ENCODE measurements at regions not wholly inside any gene's neighbourhood (a gene's known extent, or its start where the extent isn't known, plus 50 kb on each side); places are given as distances from the start of the nearest gene placed in this dataset.

- H3K4me3 ChIP-seq (ENCODE audit: low read depth, low read length): no peak overlapping the region
- TF ChIP-seq, protein P1, sequence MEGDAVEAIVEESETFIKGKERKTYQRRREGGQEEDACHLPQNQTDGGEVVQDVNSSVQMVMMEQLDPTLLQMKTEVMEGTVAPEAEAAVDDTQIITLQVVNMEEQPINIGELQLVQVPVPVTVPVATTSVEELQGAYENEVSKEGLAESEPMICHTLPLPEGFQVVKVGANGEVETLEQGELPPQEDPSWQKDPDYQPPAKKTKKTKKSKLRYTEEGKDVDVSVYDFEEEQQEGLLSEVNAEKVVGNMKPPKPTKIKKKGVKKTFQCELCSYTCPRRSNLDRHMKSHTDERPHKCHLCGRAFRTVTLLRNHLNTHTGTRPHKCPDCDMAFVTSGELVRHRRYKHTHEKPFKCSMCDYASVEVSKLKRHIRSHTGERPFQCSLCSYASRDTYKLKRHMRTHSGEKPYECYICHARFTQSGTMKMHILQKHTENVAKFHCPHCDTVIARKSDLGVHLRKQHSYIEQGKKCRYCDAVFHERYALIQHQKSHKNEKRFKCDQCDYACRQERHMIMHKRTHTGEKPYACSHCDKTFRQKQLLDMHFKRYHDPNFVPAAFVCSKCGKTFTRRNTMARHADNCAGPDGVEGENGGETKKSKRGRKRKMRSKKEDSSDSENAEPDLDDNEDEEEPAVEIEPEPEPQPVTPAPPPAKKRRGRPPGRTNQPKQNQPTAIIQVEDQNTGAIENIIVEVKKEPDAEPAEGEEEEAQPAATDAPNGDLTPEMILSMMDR (IDR thresholded peaks at IDR 0.05; ENCODE audit: insufficient read depth, low read length, severe bottlenecking): no peak
- no peak for DNase-seq (ENCODE audit: low read depth)
- H3K36me3 ChIP-seq (ENCODE audit: control insufficient read depth, insufficient read depth, low read length): no peaks in the 10 kb centered on the region
- no peaks in the 10 kb centered on the region for H3K27me3 ChIP-seq (ENCODE audit: control insufficient read depth, insufficient read depth, low read length)
- no peak for FAIRE-seq
Observed at GRCh38 chr9:1414711-1415131, 364.6 kb downstream of the DMRT2 start.

DNA sequence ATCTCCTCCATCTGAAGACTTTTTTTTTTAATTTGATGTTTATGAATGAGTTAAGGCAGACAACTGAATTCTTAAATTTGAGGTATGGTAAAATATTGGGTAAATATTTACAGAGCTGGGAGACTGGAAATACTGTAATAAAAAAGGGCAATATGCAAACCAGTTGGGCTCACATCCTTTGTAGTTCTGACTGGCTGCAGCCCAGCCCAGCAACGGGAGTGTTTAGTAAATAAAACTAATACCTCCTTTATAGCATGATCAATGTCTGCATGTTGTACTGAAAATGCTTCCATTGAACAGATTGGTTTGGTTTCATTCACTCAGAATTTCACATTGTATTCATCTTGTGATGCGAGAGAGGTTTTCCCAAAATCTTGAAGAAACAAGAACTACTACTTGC is 365.0 kb downstream of the DMRT2 start:
- no peak overlapping the region for H3K4me3 ChIP-seq (ENCODE audit: low read depth, low read length)
- FAIRE-seq: no peak
- DNase-seq (ENCODE audit: low read depth): no peak
- H3K27me3 ChIP-seq (ENCODE audit: control insufficient read depth, insufficient read depth, low read length): no peaks in the 10 kb centered on the region
- H3K36me3 ChIP-seq (ENCODE audit: control insufficient read depth, insufficient read depth, low read length): no peaks in the 10 kb centered on the region
- TF ChIP-seq, protein P1 (IDR thresholded peaks at IDR 0.05; ENCODE audit: insufficient read depth, low read length, severe bottlenecking): no peak

GRCh38 chr9:1416261-1416660 is 366.1 kb downstream of the DMRT2 start:
- H3K36me3 ChIP-seq (ENCODE audit: control insufficient read depth, insufficient read depth, low read length): no peaks in the 10 kb centered on the region
- DNase-seq (ENCODE audit: low read depth): no peak
- H3K4me3 ChIP-seq (ENCODE audit: low read depth, low read length): no peak overlapping the region
- FAIRE-seq: no peak
- TF ChIP-seq, protein P1 (IDR thresholded peaks at IDR 0.05; ENCODE audit: insufficient read depth, low read length, severe bottlenecking): no peak
- no peaks in the 10 kb centered on the region for H3K27me3 ChIP-seq (ENCODE audit: control insufficient read depth, insufficient read depth, low read length)

DNA sequence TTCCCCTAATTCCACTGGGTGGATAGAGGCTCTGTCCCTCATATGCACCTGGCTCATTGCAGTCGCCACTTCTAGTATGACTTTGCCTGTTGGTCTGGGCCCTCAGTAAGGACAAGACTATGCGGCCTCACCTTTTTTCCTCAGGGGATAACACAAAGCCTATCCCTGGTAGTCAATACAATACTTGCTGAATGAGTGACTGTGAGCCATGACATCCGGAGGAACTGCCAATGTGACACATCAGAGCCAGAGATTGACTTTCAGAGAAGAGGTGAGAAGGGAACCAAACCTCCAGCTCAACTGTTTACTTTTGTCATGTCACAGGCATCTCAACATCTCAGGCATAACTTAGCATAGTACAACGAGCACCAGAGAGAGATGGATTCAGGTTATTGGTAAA is 371.3 kb downstream of the DMRT2 start:
- DNase-seq (ENCODE audit: low read depth) (peak; percentile 50), FAIRE-seq (peak; percentile 79)
- Histone ChIP-seq H3K27me3 (ENCODE audit: control insufficient read depth, insufficient read depth, low read length) (no peaks in the 10 kb centered on the region), H3K36me3 (ENCODE audit: control insufficient read depth, insufficient read depth, low read length) (no peaks in the 10 kb centered on the region), H3K4me3 (ENCODE audit: low read depth, low read length) (no peak overlapping the region)
- TF ChIP-seq, protein P1 (IDR thresholded peaks at IDR 0.05; ENCODE audit: insufficient read depth, low read length, severe bottlenecking): no peak

- Histone ChIP-seq H3K27me3 (ENCODE audit: control insufficient read depth, insufficient read depth, low read length) (no peaks in the 10 kb centered on the region), H3K4me3 (ENCODE audit: low read depth, low read length) (no peak overlapping the region), H3K36me3 (ENCODE audit: control insufficient read depth, insufficient read depth, low read length) (no peaks in the 10 kb centered on the region)
- TF ChIP-seq, protein P1 (IDR thresholded peaks at IDR 0.05; ENCODE audit: insufficient read depth, low read length, severe bottlenecking): no peak
- FAIRE-seq (no peak), DNase-seq (ENCODE audit: low read depth) (no peak)
Observed at GRCh38 chr9:1427875-1428274, 377.7 kb downstream of the DMRT2 start.

- TF ChIP-seq, protein P1 (IDR thresholded peaks at IDR 0.05; ENCODE audit: insufficient read depth, low read length, severe bottlenecking): peak; percentile 73
- H3K27me3 ChIP-seq (ENCODE audit: control insufficient read depth, insufficient read depth, low read length): no peaks in the 10 kb centered on the region
- DNase-seq (ENCODE audit: low read depth): peak; percentile 46
- H3K36me3 ChIP-seq (ENCODE audit: control insufficient read depth, insufficient read depth, low read length): no peaks in the 10 kb centered on the region
- no peak overlapping the region for H3K4me3 ChIP-seq (ENCODE audit: low read depth, low read length)
- FAIRE-seq: no peak
Observed at GRCh38 chr9:1429297-1429696, 379.1 kb downstream of the DMRT2 start.
